ENCODE measurements at regions not wholly inside any gene's neighbourhood (a gene's known extent, or its start where the extent isn't known, plus 50 kb on each side); places are given as distances from the start of the nearest gene placed in this dataset.

DNA sequence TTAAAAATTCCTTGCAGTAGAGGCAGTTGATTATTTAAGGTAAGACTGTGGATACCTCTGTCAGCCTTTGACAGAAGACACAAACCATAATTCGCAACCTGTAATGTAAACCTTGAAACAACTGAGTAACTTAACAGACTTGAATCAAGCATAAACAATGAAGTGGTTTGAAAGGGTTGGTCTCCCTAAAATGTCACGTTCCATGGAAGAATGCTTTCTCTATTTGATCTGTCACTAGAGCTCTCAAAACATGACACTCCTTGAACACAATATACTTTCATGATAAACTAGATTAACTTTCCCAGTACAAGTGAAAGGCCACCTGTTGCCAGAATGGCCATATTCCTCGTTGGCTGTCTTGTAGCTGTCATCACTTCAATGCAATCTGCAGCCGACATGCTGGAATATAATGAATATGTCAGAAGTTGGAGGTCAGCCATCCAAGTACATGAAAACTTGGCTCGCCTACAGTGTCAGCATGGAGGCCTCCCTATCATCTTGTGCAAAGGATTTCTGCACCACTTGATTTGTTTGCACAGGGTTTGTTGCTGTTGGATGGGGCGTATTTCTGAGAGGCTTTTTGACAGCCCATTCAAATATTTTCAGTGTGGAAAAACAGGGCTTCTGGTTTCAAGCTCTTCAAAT, 228.0 kb downstream of the TLE4 start:
- TF ChIP-seq, protein P1, sequence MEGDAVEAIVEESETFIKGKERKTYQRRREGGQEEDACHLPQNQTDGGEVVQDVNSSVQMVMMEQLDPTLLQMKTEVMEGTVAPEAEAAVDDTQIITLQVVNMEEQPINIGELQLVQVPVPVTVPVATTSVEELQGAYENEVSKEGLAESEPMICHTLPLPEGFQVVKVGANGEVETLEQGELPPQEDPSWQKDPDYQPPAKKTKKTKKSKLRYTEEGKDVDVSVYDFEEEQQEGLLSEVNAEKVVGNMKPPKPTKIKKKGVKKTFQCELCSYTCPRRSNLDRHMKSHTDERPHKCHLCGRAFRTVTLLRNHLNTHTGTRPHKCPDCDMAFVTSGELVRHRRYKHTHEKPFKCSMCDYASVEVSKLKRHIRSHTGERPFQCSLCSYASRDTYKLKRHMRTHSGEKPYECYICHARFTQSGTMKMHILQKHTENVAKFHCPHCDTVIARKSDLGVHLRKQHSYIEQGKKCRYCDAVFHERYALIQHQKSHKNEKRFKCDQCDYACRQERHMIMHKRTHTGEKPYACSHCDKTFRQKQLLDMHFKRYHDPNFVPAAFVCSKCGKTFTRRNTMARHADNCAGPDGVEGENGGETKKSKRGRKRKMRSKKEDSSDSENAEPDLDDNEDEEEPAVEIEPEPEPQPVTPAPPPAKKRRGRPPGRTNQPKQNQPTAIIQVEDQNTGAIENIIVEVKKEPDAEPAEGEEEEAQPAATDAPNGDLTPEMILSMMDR (IDR thresholded peaks at IDR 0.05), result no peak
- TF ChIP-seq POLR2A (IDR thresholded peaks at IDR 0.05), result no peak
